ENCODE measurements at regions not wholly inside any gene's neighbourhood (a gene's known extent, or its start where the extent isn't known, plus 50 kb on each side); places are given as distances from the start of the nearest gene placed in this dataset.

GRCh38 chr11:62073061-62073460, 50.8 kb upstream of the INCENP start:
- no peak for DNase-seq (ENCODE audit: low read depth in 2 of 2)

GRCh38 chr11:62071408-62071807, 52.4 kb upstream of the INCENP start:
- no peak for DNase-seq (ENCODE audit: low read depth in 2 of 2)

- DNase-seq (ENCODE audit: low read depth in 2 of 2): peak in 1 of 2 donors; percentile 41
These were observed 53.6 kb upstream of the INCENP start for GRCh38 chr11:62069986-62070919.

GRCh38 chr11:62069374-62069773, 54.4 kb upstream of the INCENP start:
- DNase-seq (ENCODE audit: low read depth in 2 of 2): no peak

GRCh38 chr11:62068730-62069129, 55.1 kb upstream of the INCENP start:
- no peak for DNase-seq (ENCODE audit: low read depth in 2 of 2)

GRCh38 chr11:62067741-62068140, 56.1 kb upstream of the INCENP start:
- DNase-seq (ENCODE audit: low read depth in 2 of 2): no peak

- DNase-seq (ENCODE audit: low read depth in 2 of 2): no peak
These were observed 59.6 kb upstream of the INCENP start for GRCh38 chr11:62064221-62064620.

GRCh38 chr11:62062223-62062861, 61.5 kb upstream of the INCENP start:
- DNase-seq (ENCODE audit: low read depth in 2 of 2): no peak

- DNase-seq (ENCODE audit: low read depth in 2 of 2): no peak
These were observed 62.2 kb upstream of the INCENP start for GRCh38 chr11:62061356-62062222.

- no peak for DNase-seq (ENCODE audit: low read depth in 2 of 2)
These were observed 66.7 kb upstream of the INCENP start for GRCh38 chr11:62057069-62057468.

- no peak for DNase-seq (ENCODE audit: low read depth in 2 of 2)
These were observed 67.8 kb upstream of the INCENP start for GRCh38 chr11:62055970-62056369.

- DNase-seq (ENCODE audit: low read depth in 2 of 2): peak in 1 of 2 donors; percentile 51
These were observed 69.2 kb upstream of the INCENP start for GRCh38 chr11:62054484-62055121.

GRCh38 chr11:62054081-62054480, 69.7 kb upstream of the INCENP start:
- no peak for DNase-seq (ENCODE audit: low read depth in 2 of 2)

GRCh38 chr11:62050716-62051115, 73.1 kb upstream of the INCENP start:
- DNase-seq (ENCODE audit: low read depth in 2 of 2): no peak

- no peak for DNase-seq (ENCODE audit: low read depth in 2 of 2)
These were observed 75.7 kb upstream of the INCENP start for GRCh38 chr11:62048100-62048499.

- no peak for DNase-seq (ENCODE audit: low read depth in 2 of 2)
These were observed 77.2 kb upstream of the INCENP start for GRCh38 chr11:62046568-62047100.

GRCh38 chr11:62044639-62045121, 77.2 kb upstream of the FTH1 start:
- no peak for DNase-seq (ENCODE audit: low read depth in 2 of 2)

- no peak for DNase-seq (ENCODE audit: low read depth in 2 of 2)
These were observed 67.9 kb upstream of the FTH1 start for GRCh38 chr11:62035293-62035692.

GRCh38 chr11:62034036-62034338, 66.6 kb upstream of the FTH1 start:
- no peak for DNase-seq (ENCODE audit: low read depth in 2 of 2)

- DNase-seq (ENCODE audit: low read depth in 2 of 2): peak in 1 of 2 donors; percentile 7
These were observed 66.0 kb upstream of the FTH1 start for GRCh38 chr11:62033191-62034035.

Measured in dermis microvascular lymphatic vessel endothelial cell (primary cell).